ENCODE measurements at regions not wholly inside any gene's neighbourhood (a gene's known extent, or its start where the extent isn't known, plus 50 kb on each side); places are given as distances from the start of the nearest gene placed in this dataset.

DNA sequence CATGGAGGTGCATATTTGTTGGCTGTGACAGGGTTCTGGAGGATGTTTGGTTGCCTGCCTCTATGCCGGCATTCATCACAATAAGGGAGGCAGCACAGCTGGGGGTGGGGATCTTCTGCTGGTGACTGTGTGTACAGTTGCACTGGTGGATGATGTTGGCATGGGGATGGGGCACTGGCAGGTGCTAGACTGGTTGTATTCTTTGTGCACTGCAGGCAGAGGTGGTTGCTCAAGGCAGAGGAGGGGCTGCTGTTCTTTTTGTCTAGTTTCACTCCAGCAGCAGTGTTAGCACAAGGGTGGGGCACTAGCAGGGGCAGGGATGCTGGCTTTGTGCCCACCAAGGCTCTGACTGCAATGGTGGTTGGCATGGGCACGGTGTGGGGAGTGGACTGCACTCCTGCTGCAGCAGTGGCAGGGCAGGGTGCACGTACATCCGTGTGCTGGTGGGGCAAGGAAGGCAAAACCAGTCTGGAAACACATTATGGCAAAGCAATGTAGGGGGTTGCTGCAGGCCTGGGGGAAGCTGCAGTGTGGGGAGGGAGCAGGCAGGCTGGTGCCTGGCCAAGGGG is 69.3 kb downstream of the ISOC1 start:
- no peak overlapping the region for H3K4me3 ChIP-seq (ENCODE audit: low read length)
- H3K36me3 ChIP-seq (ENCODE audit: control insufficient read depth, insufficient read depth, low read length), result 0 out of 2 replicates have a peak, but pooled peaks cover 3% of the 10 kb centered on the region
- H3K9me3 ChIP-seq (ENCODE audit: control insufficient read depth, insufficient read depth, low read length), result no peaks in the 10 kb centered on the region
- H3K4me1 ChIP-seq (ENCODE audit: control insufficient read depth, insufficient read depth, low read length), result no peaks in the 10 kb centered on the region
- H3K27me3 ChIP-seq (ENCODE audit: control insufficient read depth, insufficient read depth, low read length), result no peaks in the 10 kb centered on the region
- no peak overlapping the region for H3K27ac ChIP-seq (ENCODE audit: low read length)
- no peak for DNase-seq (ENCODE audit: low read depth, low spot score)
- WGBS (ENCODE audit: insufficient coverage, insufficient read length), result no CpG with 5 or more reads among the region's 4 CpGs

DNA sequence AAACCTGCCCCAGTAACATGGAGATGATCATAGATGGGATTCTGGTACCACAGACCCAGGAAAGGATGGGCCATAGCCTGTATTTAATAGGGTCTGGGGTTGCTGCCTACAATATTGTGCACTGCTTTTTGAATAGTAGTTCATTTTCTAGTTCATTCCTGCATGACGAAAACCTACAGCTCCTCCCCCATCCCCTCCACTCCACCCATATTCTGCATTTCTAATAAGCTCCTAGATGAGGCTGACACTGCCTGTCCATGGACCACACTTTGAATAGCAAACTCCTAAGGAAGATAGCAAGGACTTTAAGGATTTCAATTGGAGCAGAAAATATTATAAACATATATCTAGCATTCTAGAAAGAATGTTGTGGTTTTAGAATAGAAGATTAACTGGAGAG is 75.5 kb downstream of the ISOC1 start:
- DNase-seq (ENCODE audit: low read depth, low spot score), result no peak
- no peak overlapping the region for H3K27ac ChIP-seq (ENCODE audit: low read length)
- H3K9me3 ChIP-seq (ENCODE audit: control insufficient read depth, insufficient read depth, low read length), result no peaks in the 10 kb centered on the region
- H3K4me3 ChIP-seq (ENCODE audit: low read length), result no peak overlapping the region
- no peaks in the 10 kb centered on the region for H3K27me3 ChIP-seq (ENCODE audit: control insufficient read depth, insufficient read depth, low read length)
- H3K36me3 ChIP-seq (ENCODE audit: control insufficient read depth, insufficient read depth, low read length), result no peaks in the 10 kb centered on the region
- H3K4me1 ChIP-seq (ENCODE audit: control insufficient read depth, insufficient read depth, low read length), result no peaks in the 10 kb centered on the region
- WGBS (ENCODE audit: insufficient coverage, insufficient read length), result no CpG with 5 or more reads among the region's 1 CpG

DNA sequence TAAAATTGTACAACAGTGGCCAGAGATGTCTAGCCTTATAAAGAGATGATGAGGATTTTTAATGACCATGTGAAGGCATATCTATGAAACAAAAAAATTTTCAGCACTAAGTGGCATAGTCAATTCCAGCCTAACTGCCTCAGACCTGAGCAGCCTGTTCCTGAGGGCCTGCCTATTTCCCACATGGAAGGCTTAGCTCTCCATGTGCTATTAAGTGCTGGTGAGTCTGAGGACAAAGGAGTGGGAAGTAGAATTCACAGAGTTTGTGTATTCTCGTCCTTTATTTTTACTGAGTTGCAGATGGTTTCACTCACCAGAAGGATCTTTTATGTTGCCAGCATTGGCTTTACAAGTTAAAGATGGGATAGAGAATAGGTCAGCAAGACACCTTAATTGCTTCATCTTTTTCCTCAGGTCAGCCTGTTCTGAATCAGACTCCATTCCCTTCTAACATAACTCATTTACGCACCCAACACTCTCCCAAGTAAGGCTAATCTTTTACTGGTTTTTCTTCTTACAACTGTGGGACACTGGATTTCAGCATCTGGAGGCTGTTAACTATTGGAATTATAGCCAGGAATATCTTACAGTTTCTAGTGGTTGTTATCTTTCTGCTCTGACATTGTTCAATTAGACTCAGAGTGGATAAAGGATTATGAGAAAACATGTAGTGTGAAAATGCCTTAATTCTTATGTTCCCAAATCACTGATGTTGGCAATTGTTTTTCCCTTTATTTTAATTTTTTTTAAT is 76.8 kb downstream of the ISOC1 start:
- Histone ChIP-seq H3K36me3 (ENCODE audit: control insufficient read depth, insufficient read depth, low read length) (no peaks in the 10 kb centered on the region), H3K9me3 (ENCODE audit: control insufficient read depth, insufficient read depth, low read length) (no peaks in the 10 kb centered on the region), H3K27me3 (ENCODE audit: control insufficient read depth, insufficient read depth, low read length) (no peaks in the 10 kb centered on the region), H3K4me1 (ENCODE audit: control insufficient read depth, insufficient read depth, low read length) (no peaks in the 10 kb centered on the region), H3K4me3 (ENCODE audit: low read length) (no peak overlapping the region), H3K27ac (ENCODE audit: low read length) (no peak overlapping the region)
- no CpG with 5 or more reads among the region's 2 CpGs for WGBS (ENCODE audit: insufficient coverage, insufficient read length)
- DNase-seq (ENCODE audit: low read depth, low spot score), result no peak

DNA sequence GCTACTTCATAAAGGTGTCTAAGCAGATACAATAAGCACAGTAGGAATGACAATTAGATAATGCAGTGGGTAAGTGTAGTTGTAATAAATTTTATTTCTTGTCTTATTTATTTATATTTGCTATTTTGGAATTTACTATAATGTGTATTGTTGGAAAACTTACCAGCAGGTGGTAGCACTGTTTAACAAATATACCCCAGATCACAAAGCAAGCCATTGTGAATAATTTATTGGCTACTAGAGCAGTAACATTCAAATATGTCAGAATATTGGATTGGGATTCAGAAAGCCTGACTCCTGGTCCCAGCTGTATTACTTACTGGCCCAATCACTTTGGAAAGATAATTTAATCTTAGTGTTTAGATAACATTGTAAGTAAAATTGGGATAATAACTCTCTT is 78.0 kb downstream of the ISOC1 start:
- Histone ChIP-seq H3K27ac (ENCODE audit: low read length) (no peak overlapping the region), H3K4me3 (ENCODE audit: low read length) (no peak overlapping the region), H3K4me1 (ENCODE audit: control insufficient read depth, insufficient read depth, low read length) (no peaks in the 10 kb centered on the region), H3K36me3 (ENCODE audit: control insufficient read depth, insufficient read depth, low read length) (no peaks in the 10 kb centered on the region), H3K27me3 (ENCODE audit: control insufficient read depth, insufficient read depth, low read length) (no peaks in the 10 kb centered on the region), H3K9me3 (ENCODE audit: control insufficient read depth, insufficient read depth, low read length) (no peaks in the 10 kb centered on the region)
- DNase-seq (ENCODE audit: low read depth, low spot score), result no peak

DNA sequence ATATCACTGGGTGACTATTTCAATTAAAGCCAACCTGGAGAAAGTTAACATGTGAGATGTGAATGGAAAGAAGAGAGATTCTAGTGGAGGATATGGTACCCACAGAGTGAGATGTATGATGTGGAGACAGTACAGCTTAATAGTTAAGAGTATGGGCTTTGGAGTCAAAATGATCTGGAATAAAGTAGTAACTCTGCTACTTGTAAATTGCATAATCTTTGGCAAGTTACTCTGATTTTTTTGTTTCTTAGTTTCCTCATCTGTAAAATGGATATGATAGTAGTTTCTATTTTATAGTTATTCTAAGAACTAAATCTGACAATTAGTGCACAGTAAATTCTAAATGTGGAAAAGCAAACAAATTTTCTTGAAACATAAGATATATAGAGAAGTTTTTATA is 79.2 kb downstream of the ISOC1 start:
- Histone ChIP-seq H3K4me3 (ENCODE audit: low read length) (no peak overlapping the region), H3K9me3 (ENCODE audit: control insufficient read depth, insufficient read depth, low read length) (no peaks in the 10 kb centered on the region), H3K4me1 (ENCODE audit: control insufficient read depth, insufficient read depth, low read length) (no peaks in the 10 kb centered on the region), H3K27me3 (ENCODE audit: control insufficient read depth, insufficient read depth, low read length) (no peaks in the 10 kb centered on the region), H3K36me3 (ENCODE audit: control insufficient read depth, insufficient read depth, low read length) (no peaks in the 10 kb centered on the region), H3K27ac (ENCODE audit: low read length) (no peak overlapping the region)
- DNase-seq (ENCODE audit: low read depth, low spot score), result no peak

DNA sequence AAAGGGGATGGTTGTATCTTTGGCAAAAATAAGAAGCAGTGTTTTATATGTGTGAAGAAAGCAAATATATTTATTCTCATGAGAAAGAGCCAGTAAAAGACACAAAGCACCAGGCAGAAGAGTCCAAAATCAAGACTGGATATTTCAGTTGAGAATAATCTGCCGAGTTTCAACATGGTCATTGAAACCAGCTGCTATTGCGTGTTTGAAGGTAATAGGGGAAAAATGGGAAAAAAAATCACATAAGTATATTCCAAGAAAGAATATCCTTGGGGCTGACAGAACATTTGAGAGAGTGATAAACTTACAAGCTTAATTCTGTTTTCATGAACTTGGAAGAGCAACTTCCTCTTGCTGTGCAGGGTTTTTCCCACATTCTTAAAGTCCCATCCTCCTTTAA is 79.9 kb downstream of the ISOC1 start:
- H3K36me3 ChIP-seq (ENCODE audit: control insufficient read depth, insufficient read depth, low read length), result no peaks in the 10 kb centered on the region
- H3K4me1 ChIP-seq (ENCODE audit: control insufficient read depth, insufficient read depth, low read length), result no peaks in the 10 kb centered on the region
- no peaks in the 10 kb centered on the region for H3K27me3 ChIP-seq (ENCODE audit: control insufficient read depth, insufficient read depth, low read length)
- H3K9me3 ChIP-seq (ENCODE audit: control insufficient read depth, insufficient read depth, low read length), result no peaks in the 10 kb centered on the region
- WGBS (ENCODE audit: insufficient coverage, insufficient read length), result no CpG with 5 or more reads among the region's 2 CpGs
- no peak overlapping the region for H3K4me3 ChIP-seq (ENCODE audit: low read length)
- no peak for DNase-seq (ENCODE audit: low read depth, low spot score)
- no peak overlapping the region for H3K27ac ChIP-seq (ENCODE audit: low read length)

DNA sequence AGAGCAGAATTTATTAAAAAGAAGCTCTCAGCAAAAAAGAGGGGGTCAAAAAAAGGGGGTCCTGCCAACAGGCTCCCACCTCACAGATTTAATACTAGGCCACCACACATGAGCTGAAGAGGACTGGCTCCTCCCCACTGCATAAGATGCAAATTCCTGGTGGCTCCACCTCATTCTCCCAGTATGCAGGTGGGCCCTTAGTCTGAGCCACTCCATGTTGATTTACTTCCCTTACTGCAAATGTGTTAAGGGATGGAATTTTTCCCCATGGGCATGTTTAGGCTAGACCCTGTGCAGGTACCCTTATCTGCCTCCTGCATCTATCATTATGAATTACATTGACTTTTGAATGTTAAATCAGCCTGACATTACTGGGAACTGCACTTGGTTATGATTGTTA is 82.9 kb downstream of the ISOC1 start:
- Histone ChIP-seq H3K27ac (ENCODE audit: low read length) (no peak overlapping the region), H3K27me3 (ENCODE audit: control insufficient read depth, insufficient read depth, low read length) (no peaks in the 10 kb centered on the region), H3K36me3 (ENCODE audit: control insufficient read depth, insufficient read depth, low read length) (no peaks in the 10 kb centered on the region), H3K4me3 (ENCODE audit: low read length) (no peak overlapping the region), H3K9me3 (ENCODE audit: control insufficient read depth, insufficient read depth, low read length) (no peaks in the 10 kb centered on the region), H3K4me1 (ENCODE audit: control insufficient read depth, insufficient read depth, low read length) (no peaks in the 10 kb centered on the region)
- DNase-seq (ENCODE audit: low read depth, low spot score), result no peak

DNA sequence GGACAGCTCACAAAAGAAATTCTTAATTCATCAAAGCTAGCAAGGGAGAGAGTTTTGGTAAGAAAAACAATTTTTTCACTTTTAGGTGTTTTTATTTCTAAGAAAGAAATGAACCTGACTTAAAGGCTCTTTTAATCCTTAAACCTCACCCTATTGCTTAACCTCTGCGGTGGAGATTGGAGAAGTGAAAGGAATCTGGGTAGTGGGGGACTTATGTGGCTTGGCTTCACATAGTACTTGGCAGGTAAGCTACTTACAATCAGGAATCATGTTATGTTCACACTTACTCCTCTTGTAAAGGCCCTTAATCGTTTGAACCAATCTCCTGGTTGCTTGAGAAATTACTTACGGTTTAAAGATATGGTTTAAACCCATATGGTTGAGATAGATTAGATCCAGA is 104.8 kb downstream of the ISOC1 start:
- no CpG with 5 or more reads among the region's 3 CpGs for WGBS (ENCODE audit: insufficient coverage, insufficient read length)
- Histone ChIP-seq H3K4me3 (ENCODE audit: low read length) (no peak overlapping the region), H3K4me1 (ENCODE audit: control insufficient read depth, insufficient read depth, low read length) (no peaks in the 10 kb centered on the region), H3K27me3 (ENCODE audit: control insufficient read depth, insufficient read depth, low read length) (no peaks in the 10 kb centered on the region), H3K9me3 (ENCODE audit: control insufficient read depth, insufficient read depth, low read length) (no peaks in the 10 kb centered on the region), H3K36me3 (ENCODE audit: control insufficient read depth, insufficient read depth, low read length) (no peaks in the 10 kb centered on the region), H3K27ac (ENCODE audit: low read length) (no peak overlapping the region)
- DNase-seq (ENCODE audit: low read depth, low spot score), result no peak

DNA sequence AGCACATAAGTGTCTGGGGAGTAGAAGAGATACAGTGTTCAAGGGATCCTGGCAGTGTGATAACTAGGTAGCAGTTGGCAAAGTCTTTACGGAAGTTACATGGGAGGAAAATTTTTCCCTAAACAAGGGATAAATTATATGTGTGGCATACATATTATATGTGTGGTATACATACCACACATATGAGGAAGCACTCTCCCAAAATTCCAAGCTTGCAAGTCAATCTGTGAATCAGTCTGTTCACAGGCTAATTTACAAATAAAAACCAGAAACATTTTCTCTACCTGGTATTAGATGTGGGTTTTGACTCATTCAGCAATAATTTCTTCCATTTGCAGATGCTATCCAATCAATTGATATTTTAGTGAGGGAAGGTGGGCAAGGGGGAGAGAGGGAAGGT is 110.0 kb downstream of the ISOC1 start:
- Histone ChIP-seq H3K27me3 (ENCODE audit: control insufficient read depth, insufficient read depth, low read length) (no peaks in the 10 kb centered on the region), H3K4me3 (ENCODE audit: low read length) (no peak overlapping the region), H3K4me1 (ENCODE audit: control insufficient read depth, insufficient read depth, low read length) (no peaks in the 10 kb centered on the region), H3K36me3 (ENCODE audit: control insufficient read depth, insufficient read depth, low read length) (no peaks in the 10 kb centered on the region), H3K27ac (ENCODE audit: low read length) (no peak overlapping the region), H3K9me3 (ENCODE audit: control insufficient read depth, insufficient read depth, low read length) (no peaks in the 10 kb centered on the region)
- DNase-seq (ENCODE audit: low read depth, low spot score), result no peak
- WGBS (ENCODE audit: insufficient coverage, insufficient read length), result no CpG with 5 or more reads among the region's 1 CpG

DNA sequence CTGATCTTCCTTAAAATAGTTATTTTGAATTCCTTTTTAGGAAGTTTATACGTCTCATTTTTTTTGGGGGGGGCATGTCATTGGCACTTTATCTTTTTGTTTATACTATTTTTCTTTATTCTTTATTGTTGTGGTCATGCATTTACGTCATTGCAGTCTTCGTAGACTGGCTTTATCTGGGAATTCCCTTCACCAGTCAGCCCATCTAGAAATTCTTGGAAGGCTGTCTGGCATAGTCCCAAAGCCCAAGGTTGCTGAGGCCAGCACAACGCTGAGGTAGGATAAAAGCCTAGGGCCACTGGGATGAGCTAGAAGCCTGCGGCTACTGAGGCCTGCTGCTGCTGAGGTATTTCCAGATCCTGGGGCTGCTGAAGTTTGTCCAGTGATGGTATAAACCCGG is 121.5 kb downstream of the ISOC1 start:
- Histone ChIP-seq H3K4me3 (ENCODE audit: low read length) (no peak overlapping the region), H3K4me1 (ENCODE audit: control insufficient read depth, insufficient read depth, low read length) (no peaks in the 10 kb centered on the region), H3K27ac (ENCODE audit: low read length) (no peak overlapping the region), H3K27me3 (ENCODE audit: control insufficient read depth, insufficient read depth, low read length) (no peaks in the 10 kb centered on the region), H3K9me3 (ENCODE audit: control insufficient read depth, insufficient read depth, low read length) (no peaks in the 10 kb centered on the region), H3K36me3 (ENCODE audit: control insufficient read depth, insufficient read depth, low read length) (no peaks in the 10 kb centered on the region)
- no peak for DNase-seq (ENCODE audit: low read depth, low spot score)
- WGBS (ENCODE audit: insufficient coverage, insufficient read length), result no CpG with 5 or more reads among the region's 6 CpGs

DNA sequence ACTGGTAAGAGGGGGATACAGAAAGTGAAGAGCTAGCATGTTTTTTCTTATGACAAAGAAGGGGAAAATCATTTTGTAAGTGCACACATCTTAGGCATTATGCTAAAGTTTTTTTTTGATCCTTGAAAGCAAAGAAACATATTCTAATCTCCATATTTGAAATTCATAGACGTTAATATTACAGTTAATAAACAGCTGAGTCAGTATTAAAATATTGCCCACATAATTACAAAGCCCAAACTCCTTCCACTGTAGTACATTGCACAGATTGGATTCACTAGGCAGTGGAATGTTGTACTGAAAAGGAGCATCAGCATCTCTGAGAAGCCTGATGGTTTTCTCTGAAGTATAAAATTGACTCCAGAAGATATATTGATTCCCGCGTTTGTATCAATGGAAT is 122.6 kb downstream of the ISOC1 start:
- Histone ChIP-seq H3K9me3 (ENCODE audit: control insufficient read depth, insufficient read depth, low read length) (no peaks in the 10 kb centered on the region), H3K4me3 (ENCODE audit: low read length) (no peak overlapping the region), H3K36me3 (ENCODE audit: control insufficient read depth, insufficient read depth, low read length) (no peaks in the 10 kb centered on the region), H3K27me3 (ENCODE audit: control insufficient read depth, insufficient read depth, low read length) (no peaks in the 10 kb centered on the region), H3K27ac (ENCODE audit: low read length) (no peak overlapping the region), H3K4me1 (ENCODE audit: control insufficient read depth, insufficient read depth, low read length) (no peaks in the 10 kb centered on the region)
- no peak for DNase-seq (ENCODE audit: low read depth, low spot score)
- WGBS (ENCODE audit: insufficient coverage, insufficient read length), result no CpG with 5 or more reads among the region's 3 CpGs
